Lower leg skin (tissue), 3 donors: ENCODE measurements at regions not wholly inside any gene's neighbourhood (a gene's known extent, or its start where the extent isn't known, plus 50 kb on each side); places are given as distances from the start of the nearest gene placed in this dataset.

Experiments
- POLR2A ChIP-seq, 2 donors: fragments of 450-650 bp; IDR thresholded peaks; one replicate each; pipeline ENCODE4 v1.6.1; 2016 to 2017; ENCODE audit warnings: antibody characterized with exemption in 2 of 2, mild to moderate bottlenecking in 1 of 2, moderate library complexity in 1 of 2
- TF ChIP-seq, protein P1 (sequence below), 3 donors: fragments of 450-650 bp; IDR thresholded peaks; one replicate each; pipeline ENCODE4 v1.5.1; 2016; ENCODE audit warnings: antibody characterized with exemption in 3 of 3, mild to moderate bottlenecking in 3 of 3, moderate library complexity in 2 of 3

DNA sequence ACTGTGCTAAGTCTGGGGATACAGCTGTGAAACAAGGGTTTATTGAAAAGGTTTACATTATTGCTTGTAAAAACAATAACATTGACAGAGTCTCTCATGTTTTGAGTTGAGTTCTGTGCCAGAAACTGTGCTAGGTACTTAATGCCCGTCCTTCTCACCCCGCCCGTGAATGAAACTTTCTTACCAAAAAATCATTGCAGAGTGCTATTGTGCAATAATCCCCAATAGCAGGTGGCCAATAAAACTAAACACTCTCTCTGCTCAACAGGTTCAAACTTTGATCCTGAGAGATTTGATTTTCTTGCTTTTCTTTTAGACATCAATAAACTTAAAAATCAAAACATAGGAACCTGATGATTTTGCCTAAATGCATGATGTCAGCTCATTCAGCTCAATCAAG, 441.6 kb downstream of the HAPSTR1 start:
- TF ChIP-seq, protein P1, sequence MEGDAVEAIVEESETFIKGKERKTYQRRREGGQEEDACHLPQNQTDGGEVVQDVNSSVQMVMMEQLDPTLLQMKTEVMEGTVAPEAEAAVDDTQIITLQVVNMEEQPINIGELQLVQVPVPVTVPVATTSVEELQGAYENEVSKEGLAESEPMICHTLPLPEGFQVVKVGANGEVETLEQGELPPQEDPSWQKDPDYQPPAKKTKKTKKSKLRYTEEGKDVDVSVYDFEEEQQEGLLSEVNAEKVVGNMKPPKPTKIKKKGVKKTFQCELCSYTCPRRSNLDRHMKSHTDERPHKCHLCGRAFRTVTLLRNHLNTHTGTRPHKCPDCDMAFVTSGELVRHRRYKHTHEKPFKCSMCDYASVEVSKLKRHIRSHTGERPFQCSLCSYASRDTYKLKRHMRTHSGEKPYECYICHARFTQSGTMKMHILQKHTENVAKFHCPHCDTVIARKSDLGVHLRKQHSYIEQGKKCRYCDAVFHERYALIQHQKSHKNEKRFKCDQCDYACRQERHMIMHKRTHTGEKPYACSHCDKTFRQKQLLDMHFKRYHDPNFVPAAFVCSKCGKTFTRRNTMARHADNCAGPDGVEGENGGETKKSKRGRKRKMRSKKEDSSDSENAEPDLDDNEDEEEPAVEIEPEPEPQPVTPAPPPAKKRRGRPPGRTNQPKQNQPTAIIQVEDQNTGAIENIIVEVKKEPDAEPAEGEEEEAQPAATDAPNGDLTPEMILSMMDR (IDR thresholded peaks at IDR 0.05): no peak
- TF ChIP-seq POLR2A (IDR thresholded peaks at IDR 0.05): no peak
